ENCODE measurements at regions not wholly inside any gene's neighbourhood (a gene's known extent, or its start where the extent isn't known, plus 50 kb on each side); places are given as distances from the start of the nearest gene placed in this dataset.

- TF ChIP-seq ZNF532 (CRISPR knock-in tag; IDR thresholded peaks at IDR 0.05; ENCODE audit: borderline replicate concordance): no peak
- TF ChIP-seq ATF1 (CRISPR knock-in tag; IDR thresholded peaks at IDR 0.05): no peak
- no peak for TF ChIP-seq NFATC4 (CRISPR knock-in tag; IDR thresholded peaks at IDR 0.05)
- no peak for TF ChIP-seq ZNF232 (CRISPR knock-in tag; IDR thresholded peaks at IDR 0.05)
- TF ChIP-seq MXD4 (CRISPR knock-in tag; IDR thresholded peaks at IDR 0.05; ENCODE audit: borderline replicate concordance): no peak
Measured at GRCh38 chr17:79437081-79437480, 173.8 kb downstream of the RBFOX3 start (continued).

- CTCF ChIA-PET: interaction anchor here (1.0 kb wide), 1 partner anchor 43 kb away, joined by 3 read pairs; no protein-coding TSS in a partner anchor
- H3K27ac Mint-ChIP-seq: no peak overlapping the region
Measured at GRCh38 chr17:79435962-79436361, 174.9 kb downstream of the RBFOX3 start.

GRCh38 chr17:79435296-79435695, 175.6 kb downstream of the RBFOX3 start:
- ChIA-PET CTCF (no interaction called here), POLR2A (no interaction called here)
- Mint-ChIP-seq H3K4me1 (no peaks in the 10 kb centered on the region), H3K27me3 (ENCODE audit: low read depth) (no peaks in the 10 kb centered on the region), H3K9me3 (peaks cover 6% of the 10 kb centered on the region), H3K27ac (no peak overlapping the region), H3K36me3 (0 out of 2 replicates have a peak, but pooled peaks cover 4% of the 10 kb centered on the region), H3K4me3 (no peak overlapping the region)
- no peak for ATAC-seq
- DNase-seq (ENCODE audit: low spot score): no peak
- TF ChIP-seq MLX (CRISPR knock-in tag; IDR thresholded peaks at IDR 0.05): no peak

More at GRCh38 chr17:79435962-79436361, 174.9 kb downstream of the RBFOX3 start:
- POLR2A ChIA-PET: interaction anchor here (0.6 kb wide), 1 partner anchor 199 kb away, joined by 3 read pairs; no protein-coding TSS in a partner anchor
- TF ChIP-seq GTF2I (CRISPR knock-in tag; conservative IDR thresholded peaks at IDR 0.05) (no peak), NR3C1 (CRISPR knock-in tag; conservative IDR thresholded peaks at IDR 0.05; ENCODE audit: low read depth) (no peak), TEAD4 (CRISPR knock-in tag; IDR thresholded peaks at IDR 0.05) (no peak), ETV6 (CRISPR knock-in tag; IDR thresholded peaks at IDR 0.05) (no peak), TP53 (CRISPR knock-in tag; IDR thresholded peaks at IDR 0.05) (no peak), SMAD4 (CRISPR knock-in tag; IDR thresholded peaks at IDR 0.05) (no peak), JAZF1 (CRISPR knock-in tag; IDR thresholded peaks at IDR 0.05) (no peak), JUN (CRISPR knock-in tag; IDR thresholded peaks at IDR 0.05) (no peak)
- Mint-ChIP-seq H3K4me1 (no peaks in the 10 kb centered on the region), H3K4me3 (no peak overlapping the region), H3K27me3 (ENCODE audit: low read depth) (no peaks in the 10 kb centered on the region), H3K36me3 (0 out of 2 replicates have a peak, but pooled peaks cover 4% of the 10 kb centered on the region), H3K9me3 (peaks cover 6% of the 10 kb centered on the region)
- no peak for DNase-seq (ENCODE audit: low spot score)
- no peak for ATAC-seq

GRCh38 chr17:79434215-79434614, 176.6 kb downstream of the RBFOX3 start:
- Mint-ChIP-seq H3K4me1 (no peaks in the 10 kb centered on the region), H3K9me3 (peaks cover 6% of the 10 kb centered on the region), H3K27ac (no peak overlapping the region), H3K4me3 (no peak overlapping the region), H3K27me3 (ENCODE audit: low read depth) (no peaks in the 10 kb centered on the region), H3K36me3 (0 out of 2 replicates have a peak, but pooled peaks cover 4% of the 10 kb centered on the region)
- ATAC-seq (no peak), DNase-seq (ENCODE audit: low spot score) (no peak)
- ChIA-PET CTCF (no interaction called here), POLR2A (no interaction called here)
- TF ChIP-seq HMGXB4 (CRISPR knock-in tag; IDR thresholded peaks at IDR 0.05) (no peak), NFE2L1 (CRISPR knock-in tag; IDR thresholded peaks at IDR 0.05) (no peak), FOXP1 (CRISPR knock-in tag; IDR thresholded peaks at IDR 0.05; ENCODE audit: borderline replicate concordance) (no peak), SMAD4 (CRISPR knock-in tag; IDR thresholded peaks at IDR 0.05) (no peak), AFF4 (CRISPR knock-in tag; IDR thresholded peaks at IDR 0.05; ENCODE audit: borderline replicate concordance) (no peak), OVOL2 (CRISPR knock-in tag; IDR thresholded peaks at IDR 0.05; ENCODE audit: borderline replicate concordance) (no peak)

All from WTC11 (cell line).